Psoas muscle (tissue), 7 donors: ENCODE measurements at regions not wholly inside any gene's neighbourhood (a gene's known extent, or its start where the extent isn't known, plus 50 kb on each side); places are given as distances from the start of the nearest gene placed in this dataset.

ENCODE experiments used
- ATAC-seq, 4 donors: fragments of 200-7000 bp; cut with Tn5 transposase; one replicate each; pipeline ENCODE4 v1.9.1; 2020; ENCODE audit warnings: moderate library complexity in 3 of 4, mild to moderate bottlenecking in 2 of 4
- DNase-seq, 2 donors: peaks; one replicate each; pipeline ENCODE4 v3.0.0-alpha.2; 2020
- H3K27ac ChIP-seq: fragments of 200-600 bp; one replicate; pipeline ENCODE4 v1.8.0; 2022
- H3K27me3 ChIP-seq, 3 donors: fragments of 200-600 bp in 1 of 3; one replicate each; pipeline versions ENCODE4 v1.6.1 to v1.8.0; 2013 to 2022; ENCODE audit warnings: low read length in 2 of 3, mild to moderate bottlenecking in 2 of 3, moderate library complexity in 1 of 3; ENCODE audit not compliant: insufficient read depth in 3 of 3
- H3K36me3 ChIP-seq, 2 donors: fragments of 200-600 bp in 1 of 2; one replicate each; pipeline versions ENCODE4 v1.6.1 to v1.8.0; 2013 to 2022; ENCODE audit warnings: low read depth in 1 of 2, mild to moderate bottlenecking in 1 of 2, moderate library complexity in 1 of 2; ENCODE audit not compliant: insufficient read depth in 1 of 2
- H3K4me1 ChIP-seq: fragments of 200-600 bp; one replicate; pipeline ENCODE4 v1.8.0; 2022
- H3K4me3 ChIP-seq: fragments of 200-600 bp; one replicate; pipeline ENCODE4 v1.8.0; 2022; ENCODE audit warnings: mild to moderate bottlenecking
- H3K9me3 ChIP-seq: fragments of 200-600 bp; one replicate; pipeline ENCODE4 v1.8.0; 2022
- CTCF ChIP-seq: fragments of 200-600 bp; IDR thresholded peaks from one replicate; pipeline ENCODE4 v1.8.0; 2022; ENCODE audit warnings: antibody characterized with exemption
- WGBS, 3 donors: extraction: QIAGEN DNeasy Blood & Tissue Kit; methylation state at CpG; one replicate each; pipeline versions ENCODE4 v1.1.6 to v1.1.7; 2013; 5-methylcytosine and 5-hydroxymethylcytosine counted together
- intact Hi-C, 2 donors: fragments of 100-400 bp; cut with DNase I; formaldehyde crosslinking; loops; one replicate each; pipeline versions ENCODE4 v1.11.0 to v1.14.2; 2022
- donor health status: healthy with polysubstance abuse.
- donor health status: DM: no; HTN: no; CAD: no; lungs with moderate emphysema.
- donor health status: Bipolar disorder and iron deficiency.
- donor health status: healthy.
- donor health status: DM: yes; HTN: yes; CAD: no.
- donor health status: DM: no; HTN: no; CAD: no.
- donor health status: DM: yes; HTN: yes; CAD: no.

- no peak for TF ChIP-seq CTCF
- no peaks in the 10 kb centered on the region for H3K36me3 ChIP-seq
- H3K27me3 ChIP-seq: no peaks in the 10 kb centered on the region
- intact Hi-C loops: no loop called here
- H3K4me1 ChIP-seq: no peaks in the 10 kb centered on the region
- 58 to 60% (median 58%) methylated on average over 11 of the region's 11 CpGs for WGBS, 3 donors
- DNase-seq (no peak), ATAC-seq (no peak)
- no peaks in the 10 kb centered on the region for H3K9me3 ChIP-seq
- H3K4me3 ChIP-seq: no peak overlapping the region
- H3K27ac ChIP-seq: no peak overlapping the region
Observed at GRCh38 chr7:68014031-68014736, 1017.6 kb downstream of the TYW1 start.

GRCh38 chr7:68015122-68015977 is 1018.7 kb downstream of the TYW1 start:
- Histone ChIP-seq H3K36me3 (no peaks in the 10 kb centered on the region), H3K4me1 (no peaks in the 10 kb centered on the region), H3K4me3 (no peak overlapping the region), H3K9me3 (no peaks in the 10 kb centered on the region), H3K27ac (no peak overlapping the region), H3K27me3 (no peaks in the 10 kb centered on the region)
- intact Hi-C loops: no loop called here
- 29 to 46% (median 35%) methylated on average over 5 of the region's 5 CpGs for WGBS, 3 donors
- DNase-seq (no peak), ATAC-seq (no peak)
- TF ChIP-seq CTCF: no peak

- Histone ChIP-seq H3K9me3 (no peaks in the 10 kb centered on the region), H3K36me3 (no peaks in the 10 kb centered on the region), H3K4me1 (no peaks in the 10 kb centered on the region), H3K27ac (no peak overlapping the region), H3K27me3 (no peaks in the 10 kb centered on the region), H3K4me3 (no peak overlapping the region)
- DNase-seq: no peak
- ATAC-seq: no peak
- WGBS, 3 donors: 43 to 46% (median 44%) methylated on average over 2 of the region's 2 CpGs
- TF ChIP-seq CTCF: no peak
- intact Hi-C loops: no loop called here
Observed at GRCh38 chr7:68015978-68016532, 1019.4 kb downstream of the TYW1 start.

GRCh38 chr7:68020102-68020501 is 1023.5 kb downstream of the TYW1 start:
- Histone ChIP-seq H3K27ac (no peak overlapping the region), H3K4me3 (no peak overlapping the region), H3K4me1 (no peaks in the 10 kb centered on the region), H3K27me3 (no peaks in the 10 kb centered on the region), H3K36me3 (no peaks in the 10 kb centered on the region), H3K9me3 (no peaks in the 10 kb centered on the region)
- intact Hi-C loops: no loop called here
- DNase-seq (no peak), ATAC-seq (no peak)
- WGBS, 3 donors: 68 to 83% (median 74%) methylated on average over 3 of the region's 3 CpGs
- no peak for TF ChIP-seq CTCF
